Dedifferentiated amniotic fluid mesenchymal stem cell (primary cell): ENCODE measurements at regions not wholly inside any gene's neighbourhood (a gene's known extent, or its start where the extent isn't known, plus 50 kb on each side); places are given as distances from the start of the nearest gene placed in this dataset.
A peak's percentile ranks its signal among the peaks of the same experiment; 100 is the strongest.

ENCODE experiments used
- DNase-seq: peaks from one replicate; pipeline ENCODE4 v3.0.0-alpha.2; 2016; ENCODE audit errors: extremely low spot score

- DNase-seq, result peak; percentile 61
Measured at GRCh38 chr15:38885001-38885400, 320.4 kb upstream of the RASGRP1 start.

DNA sequence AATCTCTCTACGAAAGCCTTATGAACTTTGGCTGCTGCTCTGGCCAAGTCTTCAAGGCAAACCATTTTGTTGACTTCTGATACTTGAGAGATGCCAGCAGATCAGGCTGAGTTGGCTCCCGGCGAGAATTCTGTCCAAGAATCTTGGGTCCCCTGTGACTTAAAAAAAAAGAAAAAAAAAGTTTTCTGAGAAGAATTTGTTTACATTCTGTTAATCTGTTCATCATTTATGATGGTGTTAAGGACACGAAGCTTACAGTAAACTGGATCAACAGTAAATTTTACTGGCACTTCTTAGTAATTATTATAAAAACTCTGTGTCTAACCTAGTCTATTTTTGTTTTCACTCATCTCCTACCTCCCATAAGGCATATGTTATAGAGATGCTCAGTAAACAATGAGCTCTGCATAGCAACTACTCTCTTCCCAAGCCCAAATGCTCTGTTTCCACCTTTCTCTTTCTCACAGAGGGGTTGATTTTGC lies 320.9 kb upstream of the RASGRP1 start:
- no peak for DNase-seq

- DNase-seq, result peak; percentile 75
Measured at GRCh38 chr15:38886315-38887163, 321.9 kb upstream of the RASGRP1 start.

DNA sequence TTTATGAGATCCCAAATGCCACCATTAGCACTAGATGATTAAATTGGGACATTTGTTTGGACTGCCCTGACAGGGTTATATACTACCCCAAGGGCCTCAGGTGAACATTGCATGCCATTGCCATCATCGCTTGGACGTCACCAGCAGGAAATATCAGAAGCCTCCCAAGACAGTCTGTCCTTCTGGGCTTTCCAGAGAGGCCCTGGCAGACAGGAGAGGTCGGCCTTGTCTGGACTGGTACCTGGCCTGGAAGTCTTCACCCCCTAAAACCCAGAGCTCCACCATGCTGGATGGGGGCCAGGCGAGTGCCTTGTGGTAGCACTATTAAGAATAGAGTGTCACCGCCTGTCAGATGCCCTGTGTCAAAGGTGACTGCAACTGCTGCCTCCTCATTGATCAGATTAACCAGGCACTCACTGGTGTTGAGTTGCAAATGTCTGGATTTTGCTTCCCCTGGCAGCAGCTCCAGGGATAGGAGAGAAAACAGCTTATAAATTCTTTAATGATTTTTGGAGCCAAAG lies 324.1 kb upstream of the RASGRP1 start:
- DNase-seq, result no peak

DNA sequence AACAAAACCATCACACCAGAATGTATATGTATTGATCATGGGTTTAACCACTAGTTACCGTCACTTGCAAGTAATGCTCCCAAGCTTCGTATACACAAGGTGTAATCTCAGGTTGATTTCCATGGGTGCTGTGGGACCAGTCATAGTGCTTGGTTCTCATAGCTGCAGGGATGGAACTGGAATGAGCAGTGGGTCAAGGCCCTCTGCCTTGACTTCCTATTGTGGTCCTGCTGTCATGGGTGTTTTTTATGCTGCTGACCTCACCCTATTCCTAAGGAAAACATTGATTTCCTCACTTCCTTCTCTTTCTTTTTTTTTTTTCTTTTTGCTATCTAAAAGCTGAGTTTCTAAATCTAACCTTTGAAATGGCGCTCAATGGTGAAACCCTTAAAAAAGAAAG lies 325.6 kb upstream of the RASGRP1 start:
- no peak for DNase-seq

GRCh38 chr15:38893925-38894242 lies 329.3 kb upstream of the RASGRP1 start:
- no peak for DNase-seq

- DNase-seq, result peak; percentile 74
Measured at GRCh38 chr15:38894243-38894948, 329.8 kb upstream of the RASGRP1 start.

- DNase-seq, result no peak
Measured at GRCh38 chr15:38895326-38896255, 331.0 kb upstream of the RASGRP1 start.

DNA sequence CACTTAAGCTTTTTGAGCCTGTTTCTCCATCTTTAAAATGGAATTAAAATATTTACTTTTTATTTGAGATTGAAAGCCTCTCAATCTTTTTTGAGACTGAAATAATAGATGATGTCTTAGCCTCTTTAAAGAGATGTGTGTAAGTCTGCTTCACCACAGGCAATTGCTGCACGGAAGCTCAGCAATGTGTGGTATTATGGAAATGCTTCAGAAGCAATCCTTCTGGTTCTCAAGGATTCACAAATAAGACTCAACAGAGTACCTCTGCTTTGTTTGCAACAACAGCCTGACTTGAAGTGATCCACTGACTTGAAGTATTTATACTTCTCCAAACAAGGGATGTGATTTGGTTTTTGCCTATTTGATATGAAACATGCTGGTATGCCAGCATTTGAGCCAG lies 332.0 kb upstream of the RASGRP1 start:
- DNase-seq, result no peak

DNA sequence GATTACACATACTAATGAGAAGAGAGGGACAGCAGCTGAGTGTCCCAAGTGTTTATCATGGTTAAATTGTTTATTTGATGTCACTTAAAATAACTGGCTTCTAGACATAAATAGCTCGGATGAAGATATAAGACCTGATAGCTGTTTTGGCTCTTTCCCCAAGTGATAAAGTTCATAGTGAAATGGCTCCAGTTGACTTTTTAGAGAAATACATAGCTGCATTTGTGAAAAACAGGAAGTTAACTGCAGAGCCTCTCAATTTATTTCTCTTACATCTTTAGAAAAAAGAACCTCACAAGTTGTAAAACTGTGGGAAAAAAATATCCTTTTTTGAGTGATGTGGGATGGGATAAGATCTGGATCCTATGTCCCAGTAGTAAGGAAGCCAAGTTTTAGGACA lies 332.9 kb upstream of the RASGRP1 start:
- DNase-seq, result no peak

GRCh38 chr15:38898236-38898635 lies 333.6 kb upstream of the RASGRP1 start:
- no peak for DNase-seq

DNA sequence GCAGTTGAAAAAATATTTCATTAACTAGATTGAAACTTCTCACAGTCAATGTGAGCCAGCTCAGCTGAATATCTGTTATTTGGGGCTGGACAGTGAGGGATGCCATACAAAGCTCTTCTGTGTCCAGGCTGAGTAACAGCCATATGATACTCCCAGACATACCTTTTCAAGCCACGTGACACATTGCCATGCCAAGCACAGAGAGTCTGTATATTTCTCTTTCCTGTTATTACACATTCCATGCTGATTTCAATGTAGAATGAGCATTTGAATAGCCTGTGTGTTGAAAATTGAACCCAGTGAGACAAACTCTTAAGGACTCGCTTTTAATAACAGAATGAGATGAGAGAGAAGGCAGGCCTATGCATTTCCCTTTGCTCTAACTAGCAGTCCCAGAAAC lies 334.7 kb upstream of the RASGRP1 start:
- DNase-seq, result peak; percentile 69

DNA sequence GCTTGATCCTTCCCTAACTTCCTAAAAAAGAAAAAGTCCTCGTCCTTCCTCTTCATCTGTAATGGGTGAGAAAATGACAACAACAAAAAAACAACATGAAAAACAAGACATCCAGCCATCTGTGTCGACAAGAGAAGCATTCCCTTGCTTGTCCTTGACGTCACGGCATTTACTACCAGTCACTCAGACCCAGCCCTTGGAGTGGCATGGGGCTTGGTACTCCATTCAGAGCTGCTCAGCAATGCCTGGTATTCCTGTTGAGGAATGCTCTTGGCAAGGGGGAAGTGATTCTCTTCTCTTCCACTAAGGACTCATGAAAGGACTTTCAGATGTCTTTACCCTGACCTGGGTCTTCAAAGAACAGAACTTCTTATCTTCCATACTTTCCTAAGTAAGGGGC lies 339.7 kb upstream of the RASGRP1 start:
- no peak for DNase-seq

DNA sequence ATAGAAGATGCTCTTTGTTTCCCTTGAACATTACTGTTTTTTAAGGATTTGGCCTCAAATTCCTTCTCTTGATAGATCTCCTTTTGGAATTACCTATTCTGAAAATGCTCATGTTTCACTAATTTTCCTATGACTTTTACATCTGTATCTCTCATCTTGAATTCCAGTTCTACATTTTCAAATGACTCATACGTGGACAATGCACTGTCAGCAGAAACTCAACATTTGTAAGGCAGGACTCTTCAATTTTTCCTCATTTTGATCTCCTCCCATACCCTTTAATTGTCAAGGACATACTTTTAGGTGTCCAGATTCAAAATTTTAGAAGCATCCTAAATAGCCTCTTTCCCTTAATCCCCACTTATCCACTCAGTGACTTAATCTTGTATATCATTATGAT lies 341.0 kb upstream of the RASGRP1 start:
- DNase-seq, result no peak

DNA sequence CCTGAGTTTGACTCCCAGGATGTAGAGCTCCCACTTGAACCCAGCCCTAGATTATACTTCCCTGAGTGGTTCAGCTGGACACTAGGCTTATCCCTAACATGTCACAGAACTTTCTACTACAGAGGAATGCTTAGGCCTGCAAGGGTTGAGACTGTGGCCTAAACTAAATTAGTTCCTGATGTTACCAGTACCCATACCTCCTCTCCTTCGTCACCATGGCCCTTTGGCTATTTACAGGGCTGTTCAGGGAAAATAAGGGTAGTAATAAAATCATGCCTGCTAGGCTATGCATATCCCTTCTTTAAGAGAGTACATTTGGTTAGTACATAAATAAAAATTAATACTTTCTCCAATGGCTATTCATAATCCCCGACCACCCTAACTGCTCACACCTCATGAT lies 356.4 kb upstream of the RASGRP1 start:
- DNase-seq, result no peak

- no peak for DNase-seq
Measured at GRCh38 chr15:38921471-38921870, 356.9 kb upstream of the RASGRP1 start.

GRCh38 chr15:38928431-38928830 lies 363.8 kb upstream of the RASGRP1 start:
- no peak for DNase-seq

GRCh38 chr15:38930851-38931572 lies 366.4 kb upstream of the RASGRP1 start:
- peak; percentile 68 for DNase-seq

DNA sequence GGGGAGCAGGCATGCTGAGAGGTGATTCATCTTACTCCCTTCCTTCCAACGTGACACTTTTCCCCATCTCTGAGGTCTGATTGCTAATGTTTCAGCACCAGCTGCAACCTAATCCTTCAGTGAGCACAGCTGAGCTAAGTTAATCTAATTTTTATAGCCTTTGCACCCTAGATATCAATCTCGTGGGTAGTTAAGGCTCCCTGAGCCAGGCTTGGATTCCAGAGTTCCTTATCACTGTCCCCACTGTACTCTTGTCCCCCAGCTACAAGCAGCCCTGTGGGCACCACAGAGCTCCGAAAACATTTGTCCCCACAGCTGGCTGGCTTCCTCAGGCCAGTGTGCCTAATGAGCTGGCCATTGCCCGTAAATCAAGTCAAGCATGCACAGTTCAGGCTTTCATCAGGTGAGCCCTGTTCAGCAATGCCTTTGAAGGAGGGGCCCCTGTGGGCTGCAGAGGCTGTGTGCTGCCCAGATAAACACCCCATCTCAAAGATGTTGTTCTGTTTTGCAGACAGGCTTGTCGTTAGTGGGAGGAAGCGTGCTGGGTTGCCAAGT lies 376.9 kb upstream of the RASGRP1 start:
- DNase-seq, result no peak

DNA sequence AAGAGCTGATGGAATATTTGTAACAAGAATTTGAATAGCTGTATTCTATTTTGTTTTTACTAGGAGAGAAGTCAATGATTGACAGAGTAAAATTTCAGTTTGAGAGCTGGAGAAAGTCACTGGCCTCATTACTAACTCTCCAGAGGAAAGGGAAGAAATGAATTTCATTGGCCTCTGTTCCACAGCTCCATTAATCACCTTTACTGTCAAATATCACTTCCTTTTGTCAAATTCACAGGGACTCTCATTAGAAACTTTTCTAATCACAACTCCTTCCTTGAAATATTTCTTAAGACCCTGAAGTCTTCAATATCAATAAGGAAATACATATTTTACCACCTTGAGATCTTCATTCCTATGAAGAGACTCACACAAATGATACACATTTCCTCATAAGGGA lies 379.9 kb upstream of the RASGRP1 start:
- DNase-seq, result no peak
